SH-SY5Y (cell line): ENCODE measurements at regions not wholly inside any gene's neighbourhood (a gene's known extent, or its start where the extent isn't known, plus 50 kb on each side); places are given as distances from the start of the nearest gene placed in this dataset.

Source experiments
- GATA2 ChIP-seq: IDR thresholded peaks from 2 replicates; pipeline ENCODE4 v1.6.1; 2011; ENCODE audit warnings: mild to moderate bottlenecking, low read depth, low read length
- GATA3 ChIP-seq: IDR thresholded peaks from 2 replicates; pipeline ENCODE4 v1.6.1; 2011; ENCODE audit warnings: low read depth, mild to moderate bottlenecking, low read length, moderate library complexity

- TF ChIP-seq GATA2 (no peak), GATA3 (no peak)
Measured at GRCh38 chr2:16508490-16508851, 157.2 kb downstream of the CYRIA start.
